K562 (cell line): ENCODE measurements at regions not wholly inside any gene's neighbourhood (a gene's known extent, or its start where the extent isn't known, plus 50 kb on each side); places are given as distances from the start of the nearest gene placed in this dataset.

Source experiments
- ADNP ChIP-seq: fragments of 200-800 bp; sonication (Bioruptor generic); IDR thresholded peaks from 2 replicates; pipeline ENCODE4 v1.6.1; 2016; ENCODE audit warnings: missing genetic modification characterization, missing compliant biosample characterization
- CHCHD3 ChIP-seq: fragments of 250-450 bp; sonication (Bioruptor Pico); IDR thresholded peaks from 2 replicates; pipeline ENCODE4 v2.1.2; 2022; ENCODE audit warnings: mild to moderate bottlenecking
- CHD2 ChIP-seq: IDR thresholded peaks from 2 replicates; pipeline ENCODE4 v1.6.1; 2011; ENCODE audit warnings: low read depth, low read length
- FOXP1 ChIP-seq: sonication (generic); formaldehyde crosslinking; IDR thresholded peaks from 2 replicates; pipeline ENCODE4 v1.8.0; 2022; ENCODE audit warnings: mild to moderate bottlenecking, missing genetic modification reagents
- HDAC1 ChIP-seq, 2 experiments: fragments of 450-650 bp; IDR thresholded peaks; 2 replicates each; pipeline ENCODE4 v1.6.1; 2016 to 2017; ENCODE audit warnings: inconsistent platforms in 1 of 2, mild to moderate bottlenecking in 1 of 2, moderate library complexity in 1 of 2
- KDM1A ChIP-seq, 2 experiments: fragments of 450-650 bp; IDR thresholded peaks; 2 replicates each; pipeline ENCODE4 v1.6.1; 2016; ENCODE audit warnings: mild to moderate bottlenecking in 2 of 2
- TEAD1 ChIP-seq, 2 experiments: fragments of 450-650 bp in 1 of 2; sonication (generic) in 1 of 2; formaldehyde crosslinking; IDR thresholded peaks; 2 replicates each; pipeline versions ENCODE4 v1.4.0 to v1.8.0; 2020 to 2022; ENCODE audit warnings: mild to moderate bottlenecking in 2 of 2, missing genetic modification reagents in 1 of 2
- TFAM ChIP-seq: fragments of 250-450 bp; sonication (Bioruptor Pico); conservative IDR thresholded peaks from 2 replicates; pipeline ENCODE4 v1.5.0; 2021; ENCODE audit warnings: mild to moderate bottlenecking, moderate library complexity
- TF ChIP-seq, protein P1 (sequence below): fragments of 250-450 bp; sonication (Bioruptor Pico); IDR thresholded peaks from 2 replicates; pipeline ENCODE4 v1.4.0; 2020; ENCODE audit warnings: mild to moderate bottlenecking, moderate library complexity, borderline replicate concordance
- TF ChIP-seq, protein P2 (sequence below), 2 experiments: IDR thresholded peaks; 2 replicates each; pipeline ENCODE4 v1.6.1; 2012; ENCODE audit warnings: improper control_type of control experiment in 2 of 2, low read depth in 2 of 2, low read length in 2 of 2, borderline replicate concordance in 1 of 2
- TF ChIP-seq, protein P3 (sequence below): fragments of 450-650 bp; IDR thresholded peaks from 2 replicates; pipeline ENCODE4 v1.6.1; 2016; ENCODE audit warnings: mild to moderate bottlenecking, moderate library complexity

DNA sequence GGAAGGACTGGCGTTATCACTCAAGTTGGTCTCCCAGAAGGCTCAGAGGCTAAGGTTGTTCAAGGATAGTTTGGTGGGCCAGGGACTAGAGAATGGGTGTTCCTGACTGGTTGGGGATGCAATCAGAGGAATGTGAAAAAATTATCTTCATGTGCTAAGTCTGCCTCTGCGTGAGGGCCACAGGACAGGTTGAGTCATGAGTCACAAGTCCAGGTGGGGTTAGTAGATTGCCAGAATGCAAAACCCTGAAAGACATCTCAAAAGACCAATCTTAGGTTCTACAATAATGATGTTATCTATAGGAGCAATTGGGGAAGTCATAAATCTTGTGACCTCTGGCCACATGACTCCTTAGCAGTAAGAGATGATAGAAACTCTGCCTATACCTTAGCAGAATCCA, 220.1 kb upstream of the EEA1 start (continued):
- TF ChIP-seq, protein P1, sequence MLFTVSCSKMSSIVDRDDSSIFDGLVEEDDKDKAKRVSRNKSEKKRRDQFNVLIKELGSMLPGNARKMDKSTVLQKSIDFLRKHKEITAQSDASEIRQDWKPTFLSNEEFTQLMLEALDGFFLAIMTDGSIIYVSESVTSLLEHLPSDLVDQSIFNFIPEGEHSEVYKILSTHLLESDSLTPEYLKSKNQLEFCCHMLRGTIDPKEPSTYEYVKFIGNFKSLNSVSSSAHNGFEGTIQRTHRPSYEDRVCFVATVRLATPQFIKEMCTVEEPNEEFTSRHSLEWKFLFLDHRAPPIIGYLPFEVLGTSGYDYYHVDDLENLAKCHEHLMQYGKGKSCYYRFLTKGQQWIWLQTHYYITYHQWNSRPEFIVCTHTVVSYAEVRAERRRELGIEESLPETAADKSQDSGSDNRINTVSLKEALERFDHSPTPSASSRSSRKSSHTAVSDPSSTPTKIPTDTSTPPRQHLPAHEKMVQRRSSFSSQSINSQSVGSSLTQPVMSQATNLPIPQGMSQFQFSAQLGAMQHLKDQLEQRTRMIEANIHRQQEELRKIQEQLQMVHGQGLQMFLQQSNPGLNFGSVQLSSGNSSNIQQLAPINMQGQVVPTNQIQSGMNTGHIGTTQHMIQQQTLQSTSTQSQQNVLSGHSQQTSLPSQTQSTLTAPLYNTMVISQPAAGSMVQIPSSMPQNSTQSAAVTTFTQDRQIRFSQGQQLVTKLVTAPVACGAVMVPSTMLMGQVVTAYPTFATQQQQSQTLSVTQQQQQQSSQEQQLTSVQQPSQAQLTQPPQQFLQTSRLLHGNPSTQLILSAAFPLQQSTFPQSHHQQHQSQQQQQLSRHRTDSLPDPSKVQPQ (CRISPR knock-in tag) = no peak
- TF ChIP-seq, protein P2, sequence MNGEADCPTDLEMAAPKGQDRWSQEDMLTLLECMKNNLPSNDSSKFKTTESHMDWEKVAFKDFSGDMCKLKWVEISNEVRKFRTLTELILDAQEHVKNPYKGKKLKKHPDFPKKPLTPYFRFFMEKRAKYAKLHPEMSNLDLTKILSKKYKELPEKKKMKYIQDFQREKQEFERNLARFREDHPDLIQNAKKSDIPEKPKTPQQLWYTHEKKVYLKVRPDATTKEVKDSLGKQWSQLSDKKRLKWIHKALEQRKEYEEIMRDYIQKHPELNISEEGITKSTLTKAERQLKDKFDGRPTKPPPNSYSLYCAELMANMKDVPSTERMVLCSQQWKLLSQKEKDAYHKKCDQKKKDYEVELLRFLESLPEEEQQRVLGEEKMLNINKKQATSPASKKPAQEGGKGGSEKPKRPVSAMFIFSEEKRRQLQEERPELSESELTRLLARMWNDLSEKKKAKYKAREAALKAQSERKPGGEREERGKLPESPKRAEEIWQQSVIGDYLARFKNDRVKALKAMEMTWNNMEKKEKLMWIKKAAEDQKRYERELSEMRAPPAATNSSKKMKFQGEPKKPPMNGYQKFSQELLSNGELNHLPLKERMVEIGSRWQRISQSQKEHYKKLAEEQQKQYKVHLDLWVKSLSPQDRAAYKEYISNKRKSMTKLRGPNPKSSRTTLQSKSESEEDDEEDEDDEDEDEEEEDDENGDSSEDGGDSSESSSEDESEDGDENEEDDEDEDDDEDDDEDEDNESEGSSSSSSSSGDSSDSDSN (IDR thresholded peaks at IDR 0.05; ENCODE audit: borderline replicate concordance in 1 of 2, low read depth in 2 of 2, low read length in 2 of 2) = no peak
- TF ChIP-seq TEAD1 (CRISPR knock-in tag; IDR thresholded peaks at IDR 0.05) (peak in 1 of 2 experiments; percentile 53; a peak in 1 of 4 replicates), KDM1A (IDR thresholded peaks at IDR 0.05) (peak; percentile 70 to 73), TFAM (CRISPR knock-in tag) (no peak), HDAC1 (IDR thresholded peaks at IDR 0.05) (0 out of 4 replicates have a peak, but pooled peaks of 1 of the 2 experiments have one; percentile 31), CHD2 (no peak), CHCHD3 (CRISPR knock-in tag) (no peak), FOXP1 (CRISPR knock-in tag) (no peak), ADNP (peak; percentile 26; the same call in 1 of the 2 replicates)
- TF ChIP-seq, protein P3, sequence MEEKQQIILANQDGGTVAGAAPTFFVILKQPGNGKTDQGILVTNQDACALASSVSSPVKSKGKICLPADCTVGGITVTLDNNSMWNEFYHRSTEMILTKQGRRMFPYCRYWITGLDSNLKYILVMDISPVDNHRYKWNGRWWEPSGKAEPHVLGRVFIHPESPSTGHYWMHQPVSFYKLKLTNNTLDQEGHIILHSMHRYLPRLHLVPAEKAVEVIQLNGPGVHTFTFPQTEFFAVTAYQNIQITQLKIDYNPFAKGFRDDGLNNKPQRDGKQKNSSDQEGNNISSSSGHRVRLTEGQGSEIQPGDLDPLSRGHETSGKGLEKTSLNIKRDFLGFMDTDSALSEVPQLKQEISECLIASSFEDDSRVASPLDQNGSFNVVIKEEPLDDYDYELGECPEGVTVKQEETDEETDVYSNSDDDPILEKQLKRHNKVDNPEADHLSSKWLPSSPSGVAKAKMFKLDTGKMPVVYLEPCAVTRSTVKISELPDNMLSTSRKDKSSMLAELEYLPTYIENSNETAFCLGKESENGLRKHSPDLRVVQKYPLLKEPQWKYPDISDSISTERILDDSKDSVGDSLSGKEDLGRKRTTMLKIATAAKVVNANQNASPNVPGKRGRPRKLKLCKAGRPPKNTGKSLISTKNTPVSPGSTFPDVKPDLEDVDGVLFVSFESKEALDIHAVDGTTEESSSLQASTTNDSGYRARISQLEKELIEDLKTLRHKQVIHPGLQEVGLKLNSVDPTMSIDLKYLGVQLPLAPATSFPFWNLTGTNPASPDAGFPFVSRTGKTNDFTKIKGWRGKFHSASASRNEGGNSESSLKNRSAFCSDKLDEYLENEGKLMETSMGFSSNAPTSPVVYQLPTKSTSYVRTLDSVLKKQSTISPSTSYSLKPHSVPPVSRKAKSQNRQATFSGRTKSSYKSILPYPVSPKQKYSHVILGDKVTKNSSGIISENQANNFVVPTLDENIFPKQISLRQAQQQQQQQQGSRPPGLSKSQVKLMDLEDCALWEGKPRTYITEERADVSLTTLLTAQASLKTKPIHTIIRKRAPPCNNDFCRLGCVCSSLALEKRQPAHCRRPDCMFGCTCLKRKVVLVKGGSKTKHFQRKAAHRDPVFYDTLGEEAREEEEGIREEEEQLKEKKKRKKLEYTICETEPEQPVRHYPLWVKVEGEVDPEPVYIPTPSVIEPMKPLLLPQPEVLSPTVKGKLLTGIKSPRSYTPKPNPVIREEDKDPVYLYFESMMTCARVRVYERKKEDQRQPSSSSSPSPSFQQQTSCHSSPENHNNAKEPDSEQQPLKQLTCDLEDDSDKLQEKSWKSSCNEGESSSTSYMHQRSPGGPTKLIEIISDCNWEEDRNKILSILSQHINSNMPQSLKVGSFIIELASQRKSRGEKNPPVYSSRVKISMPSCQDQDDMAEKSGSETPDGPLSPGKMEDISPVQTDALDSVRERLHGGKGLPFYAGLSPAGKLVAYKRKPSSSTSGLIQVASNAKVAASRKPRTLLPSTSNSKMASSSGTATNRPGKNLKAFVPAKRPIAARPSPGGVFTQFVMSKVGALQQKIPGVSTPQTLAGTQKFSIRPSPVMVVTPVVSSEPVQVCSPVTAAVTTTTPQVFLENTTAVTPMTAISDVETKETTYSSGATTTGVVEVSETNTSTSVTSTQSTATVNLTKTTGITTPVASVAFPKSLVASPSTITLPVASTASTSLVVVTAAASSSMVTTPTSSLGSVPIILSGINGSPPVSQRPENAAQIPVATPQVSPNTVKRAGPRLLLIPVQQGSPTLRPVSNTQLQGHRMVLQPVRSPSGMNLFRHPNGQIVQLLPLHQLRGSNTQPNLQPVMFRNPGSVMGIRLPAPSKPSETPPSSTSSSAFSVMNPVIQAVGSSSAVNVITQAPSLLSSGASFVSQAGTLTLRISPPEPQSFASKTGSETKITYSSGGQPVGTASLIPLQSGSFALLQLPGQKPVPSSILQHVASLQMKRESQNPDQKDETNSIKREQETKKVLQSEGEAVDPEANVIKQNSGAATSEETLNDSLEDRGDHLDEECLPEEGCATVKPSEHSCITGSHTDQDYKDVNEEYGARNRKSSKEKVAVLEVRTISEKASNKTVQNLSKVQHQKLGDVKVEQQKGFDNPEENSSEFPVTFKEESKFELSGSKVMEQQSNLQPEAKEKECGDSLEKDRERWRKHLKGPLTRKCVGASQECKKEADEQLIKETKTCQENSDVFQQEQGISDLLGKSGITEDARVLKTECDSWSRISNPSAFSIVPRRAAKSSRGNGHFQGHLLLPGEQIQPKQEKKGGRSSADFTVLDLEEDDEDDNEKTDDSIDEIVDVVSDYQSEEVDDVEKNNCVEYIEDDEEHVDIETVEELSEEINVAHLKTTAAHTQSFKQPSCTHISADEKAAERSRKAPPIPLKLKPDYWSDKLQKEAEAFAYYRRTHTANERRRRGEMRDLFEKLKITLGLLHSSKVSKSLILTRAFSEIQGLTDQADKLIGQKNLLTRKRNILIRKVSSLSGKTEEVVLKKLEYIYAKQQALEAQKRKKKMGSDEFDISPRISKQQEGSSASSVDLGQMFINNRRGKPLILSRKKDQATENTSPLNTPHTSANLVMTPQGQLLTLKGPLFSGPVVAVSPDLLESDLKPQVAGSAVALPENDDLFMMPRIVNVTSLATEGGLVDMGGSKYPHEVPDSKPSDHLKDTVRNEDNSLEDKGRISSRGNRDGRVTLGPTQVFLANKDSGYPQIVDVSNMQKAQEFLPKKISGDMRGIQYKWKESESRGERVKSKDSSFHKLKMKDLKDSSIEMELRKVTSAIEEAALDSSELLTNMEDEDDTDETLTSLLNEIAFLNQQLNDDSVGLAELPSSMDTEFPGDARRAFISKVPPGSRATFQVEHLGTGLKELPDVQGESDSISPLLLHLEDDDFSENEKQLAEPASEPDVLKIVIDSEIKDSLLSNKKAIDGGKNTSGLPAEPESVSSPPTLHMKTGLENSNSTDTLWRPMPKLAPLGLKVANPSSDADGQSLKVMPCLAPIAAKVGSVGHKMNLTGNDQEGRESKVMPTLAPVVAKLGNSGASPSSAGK = no peak
